ENCODE measurements at regions not wholly inside any gene's neighbourhood (a gene's known extent, or its start where the extent isn't known, plus 50 kb on each side); places are given as distances from the start of the nearest gene placed in this dataset.

DNA sequence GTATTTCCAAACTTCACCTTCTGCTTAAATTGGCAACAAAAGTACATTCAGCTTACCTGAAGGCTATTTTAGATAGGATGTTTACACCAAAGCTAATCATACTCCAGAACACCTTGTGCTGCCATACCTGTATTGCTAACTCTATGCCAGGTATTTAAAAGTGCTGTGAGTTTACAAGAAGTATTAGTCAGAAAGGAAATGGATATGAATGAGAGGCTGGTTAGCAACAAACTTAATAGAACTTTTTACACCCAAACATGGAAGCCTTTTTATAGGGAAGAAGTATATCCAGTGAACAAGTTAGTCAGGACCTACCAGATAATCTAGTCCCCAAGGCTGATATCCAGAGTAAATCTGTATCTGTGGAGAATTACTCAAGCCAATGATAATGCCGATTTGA lies 131.2 kb upstream of the SPRY1 start:
- CTCF ChIA-PET, result no interaction called here
- Histone ChIP-seq H3K4ac (ENCODE audit: low read depth, low read length) (no peak overlapping the region), H4K91ac (ENCODE audit: insufficient read depth, low read depth, low read length) (no peak overlapping the region), H3K4me1 (ENCODE audit: control insufficient read depth, insufficient read depth, low read length) (no peaks in the 10 kb centered on the region), H3K4me2 (ENCODE audit: low read depth, low read length) (no peak overlapping the region), H2AK5ac (ENCODE audit: low read depth, low read length) (no peak overlapping the region), H3K14ac (replicated peaks; ENCODE audit: low read depth, low read length) (no peak overlapping the region), H3K79me1 (ENCODE audit: low read depth in 1 of 2, low read length in 2 of 2) (no peaks in the 10 kb centered on the region), H2BK120ac (ENCODE audit: low read depth, low read length) (no peak overlapping the region), H2AFZ (replicated peaks; ENCODE audit: low read length, poor library complexity) (no peak overlapping the region), H3K36me3 (ENCODE audit: control insufficient read depth, insufficient read depth, low read length) (no peaks in the 10 kb centered on the region), H2BK15ac (ENCODE audit: low read depth, low read length) (no peak overlapping the region), H2AK9ac (replicated peaks; ENCODE audit: low read depth, low read length, poor library complexity) (no peak overlapping the region), H3K56ac (ENCODE audit: extremely low read depth, insufficient read depth, low read length) (no peak overlapping the region), H3K18ac (ENCODE audit: low read depth, low read length) (no peak overlapping the region), H3K9ac (ENCODE audit: low read depth, low read length) (no peak overlapping the region), H3K23ac (ENCODE audit: low read depth, low read length) (no peak overlapping the region), H2BK20ac (ENCODE audit: low read depth, low read length) (no peak overlapping the region), H4K20me1 (ENCODE audit: insufficient read depth, low read length) (no peaks in the 10 kb centered on the region), H2BK5ac (ENCODE audit: low read depth, low read length, poor library complexity, severe bottlenecking) (no peak overlapping the region), H4K5ac (ENCODE audit: low read depth, low read length) (no peak overlapping the region), H4K8ac (ENCODE audit: low read depth in 2 of 2, low read length in 2 of 2) (no peak overlapping the region), H3K4me3 (ENCODE audit: insufficient read depth, low read depth, low read length) (no peak overlapping the region), H3K27ac (ENCODE audit: insufficient read depth, low read length) (no peak overlapping the region), H3K9me1 (ENCODE audit: insufficient read depth, low read length) (peaks cover 2% of the 10 kb centered on the region; the same call in 1 of the 2 replicates), H3K27me3 (ENCODE audit: control insufficient read depth, insufficient read depth, low read length) (no peaks in the 10 kb centered on the region), H3K9me3 (ENCODE audit: control insufficient read depth, insufficient read depth, low read length) (no peaks in the 10 kb centered on the region)
- intact Hi-C loops (cut with micrococcal nuclease), result no loop called here
- WGBS, 2 experiments (ENCODE audit: extremely low coverage in 2 of 2, insufficient read length in 1 of 2), result no CpG with 5 or more reads among the region's 1 CpG
- no TSS peak for BruUV-seq (replicated peaks)
- no peak for ATAC-seq (ENCODE audit: low read depth)
- in situ Hi-C loops (cut with MboI; ENCODE audit: low sequenced_read_pairs), result no loop called here
- no peak for DNase-seq
- dilution Hi-C loops (cut with HindIII; ENCODE audit: low sequenced_read_pairs, unreplicated experiment), result no loop called here
- POLR2A ChIA-PET (ENCODE audit: unreplicated experiment), result no interaction called here
- no peak for TF ChIP-seq RAD21 (IDR thresholded peaks at IDR 0.05; ENCODE audit: low read length)
- no peak for TF ChIP-seq MAZ (IDR thresholded peaks at IDR 0.05; ENCODE audit: borderline replicate concordance, low read depth, low read length)
- no peak for TF ChIP-seq NFE2L2 (IDR thresholded peaks at IDR 0.05; ENCODE audit: low read depth, low read length)
- no peak for TF ChIP-seq POLR2A (IDR thresholded peaks at IDR 0.05; ENCODE audit: low read depth, low read length)
- no peak for TF ChIP-seq RFX5 (IDR thresholded peaks at IDR 0.05; ENCODE audit: low read depth, low read length)
- no peak for TF ChIP-seq CHD1 (IDR thresholded peaks at IDR 0.05; ENCODE audit: low read depth, low read length)
- TF ChIP-seq SMC3 (IDR thresholded peaks at IDR 0.05; ENCODE audit: low read depth, low read length), result no peak
- no peak for TF ChIP-seq MAFK (IDR thresholded peaks at IDR 0.05; ENCODE audit: low read depth, low read length)
- TF ChIP-seq MXI1 (IDR thresholded peaks at IDR 0.05; ENCODE audit: borderline replicate concordance, low read depth, low read length), result no peak
- TF ChIP-seq FOS (IDR thresholded peaks at IDR 0.05; ENCODE audit: low read depth, low read length), result no peak
- TF ChIP-seq, protein P1, sequence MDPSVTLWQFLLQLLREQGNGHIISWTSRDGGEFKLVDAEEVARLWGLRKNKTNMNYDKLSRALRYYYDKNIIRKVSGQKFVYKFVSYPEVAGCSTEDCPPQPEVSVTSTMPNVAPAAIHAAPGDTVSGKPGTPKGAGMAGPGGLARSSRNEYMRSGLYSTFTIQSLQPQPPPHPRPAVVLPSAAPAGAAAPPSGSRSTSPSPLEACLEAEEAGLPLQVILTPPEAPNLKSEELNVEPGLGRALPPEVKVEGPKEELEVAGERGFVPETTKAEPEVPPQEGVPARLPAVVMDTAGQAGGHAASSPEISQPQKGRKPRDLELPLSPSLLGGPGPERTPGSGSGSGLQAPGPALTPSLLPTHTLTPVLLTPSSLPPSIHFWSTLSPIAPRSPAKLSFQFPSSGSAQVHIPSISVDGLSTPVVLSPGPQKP (IDR thresholded peaks at IDR 0.05; ENCODE audit: borderline replicate concordance, low read depth, low read length), result no peak
- TF ChIP-seq CEBPB (IDR thresholded peaks at IDR 0.05; ENCODE audit: low read depth, low read length), result no peak
- TF ChIP-seq, protein P2, sequence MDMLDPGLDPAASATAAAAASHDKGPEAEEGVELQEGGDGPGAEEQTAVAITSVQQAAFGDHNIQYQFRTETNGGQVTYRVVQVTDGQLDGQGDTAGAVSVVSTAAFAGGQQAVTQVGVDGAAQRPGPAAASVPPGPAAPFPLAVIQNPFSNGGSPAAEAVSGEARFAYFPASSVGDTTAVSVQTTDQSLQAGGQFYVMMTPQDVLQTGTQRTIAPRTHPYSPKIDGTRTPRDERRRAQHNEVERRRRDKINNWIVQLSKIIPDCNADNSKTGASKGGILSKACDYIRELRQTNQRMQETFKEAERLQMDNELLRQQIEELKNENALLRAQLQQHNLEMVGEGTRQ (IDR thresholded peaks at IDR 0.05; ENCODE audit: low read depth, low read length), result no peak
- TF ChIP-seq, protein P3, sequence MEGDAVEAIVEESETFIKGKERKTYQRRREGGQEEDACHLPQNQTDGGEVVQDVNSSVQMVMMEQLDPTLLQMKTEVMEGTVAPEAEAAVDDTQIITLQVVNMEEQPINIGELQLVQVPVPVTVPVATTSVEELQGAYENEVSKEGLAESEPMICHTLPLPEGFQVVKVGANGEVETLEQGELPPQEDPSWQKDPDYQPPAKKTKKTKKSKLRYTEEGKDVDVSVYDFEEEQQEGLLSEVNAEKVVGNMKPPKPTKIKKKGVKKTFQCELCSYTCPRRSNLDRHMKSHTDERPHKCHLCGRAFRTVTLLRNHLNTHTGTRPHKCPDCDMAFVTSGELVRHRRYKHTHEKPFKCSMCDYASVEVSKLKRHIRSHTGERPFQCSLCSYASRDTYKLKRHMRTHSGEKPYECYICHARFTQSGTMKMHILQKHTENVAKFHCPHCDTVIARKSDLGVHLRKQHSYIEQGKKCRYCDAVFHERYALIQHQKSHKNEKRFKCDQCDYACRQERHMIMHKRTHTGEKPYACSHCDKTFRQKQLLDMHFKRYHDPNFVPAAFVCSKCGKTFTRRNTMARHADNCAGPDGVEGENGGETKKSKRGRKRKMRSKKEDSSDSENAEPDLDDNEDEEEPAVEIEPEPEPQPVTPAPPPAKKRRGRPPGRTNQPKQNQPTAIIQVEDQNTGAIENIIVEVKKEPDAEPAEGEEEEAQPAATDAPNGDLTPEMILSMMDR (conservative IDR thresholded peaks at IDR 0.05; ENCODE audit: low read depth, low read length), result no peak
- TF ChIP-seq BHLHE40 (IDR thresholded peaks at IDR 0.05; ENCODE audit: low read depth, low read length), result no peak
- no peak for TF ChIP-seq RCOR1 (IDR thresholded peaks at IDR 0.05; ENCODE audit: insufficient replicate concordance, low read length)
